ENCODE measurements at regions not wholly inside any gene's neighbourhood (a gene's known extent, or its start where the extent isn't known, plus 50 kb on each side); places are given as distances from the start of the nearest gene placed in this dataset.
"Not testable (repeated sequence)": the region's sequence is repeated elsewhere in the genome, so short reads cannot be mapped to it uniquely, and the experiment has no call there.

GRCh38 chr14:105701456-105702274 is 175.3 kb downstream of the TMEM121 start:
- no peak for DNase-seq (ENCODE audit: low read depth)
- no peak for TF ChIP-seq CTCF (IDR thresholded peaks at IDR 0.05; ENCODE audit: insufficient read depth, low read depth, low read length)
- no peak overlapping the region for H3K4me3 ChIP-seq (ENCODE audit: low read depth, low read length)

- no peak for TF ChIP-seq CTCF (IDR thresholded peaks at IDR 0.05; ENCODE audit: insufficient read depth, low read depth, low read length)
- DNase-seq (ENCODE audit: low read depth), result no peak
- no peak overlapping the region for H3K4me3 ChIP-seq (ENCODE audit: low read depth, low read length)
Observed at GRCh38 chr14:105702275-105702817, 176.0 kb downstream of the TMEM121 start.

GRCh38 chr14:105703044-105703665 is 176.8 kb downstream of the TMEM121 start:
- DNase-seq (ENCODE audit: low read depth); H3K4me3 ChIP-seq (ENCODE audit: low read depth, low read length): not testable (repeated sequence)

GRCh38 chr14:105704091-105704490 is 177.7 kb downstream of the TMEM121 start:
- not testable (repeated sequence) for DNase-seq (ENCODE audit: low read depth); H3K4me3 ChIP-seq (ENCODE audit: low read depth, low read length)

- DNase-seq (ENCODE audit: low read depth); H3K4me3 ChIP-seq (ENCODE audit: low read depth, low read length): not testable (repeated sequence)
Observed at GRCh38 chr14:105704492-105704891, 178.1 kb downstream of the TMEM121 start.

GRCh38 chr14:105705512-105705861 is 179.1 kb downstream of the TMEM121 start:
- DNase-seq (ENCODE audit: low read depth); H3K4me3 ChIP-seq (ENCODE audit: low read depth, low read length): not testable (repeated sequence)

GRCh38 chr14:105705862-105706700 is 179.7 kb downstream of the TMEM121 start:
- H3K4me3 ChIP-seq (ENCODE audit: low read depth, low read length); DNase-seq (ENCODE audit: low read depth): not testable (repeated sequence)

GRCh38 chr14:105706701-105707019 is 180.3 kb downstream of the TMEM121 start:
- DNase-seq (ENCODE audit: low read depth); H3K4me3 ChIP-seq (ENCODE audit: low read depth, low read length): not testable (repeated sequence)

GRCh38 chr14:105707099-105707498 is 180.7 kb downstream of the TMEM121 start:
- DNase-seq (ENCODE audit: low read depth); H3K4me3 ChIP-seq (ENCODE audit: low read depth, low read length): not testable (repeated sequence)

GRCh38 chr14:105707723-105708151 is 181.4 kb downstream of the TMEM121 start:
- DNase-seq (ENCODE audit: low read depth); H3K4me3 ChIP-seq (ENCODE audit: low read depth, low read length): not testable (repeated sequence)

GRCh38 chr14:105708251-105709134 is 182.1 kb downstream of the TMEM121 start:
- not testable (repeated sequence) for DNase-seq (ENCODE audit: low read depth); H3K4me3 ChIP-seq (ENCODE audit: low read depth, low read length)

Data from fibroblast of villous mesenchyme (primary cell).